GM21367 (cell line): ENCODE measurements at regions not wholly inside any gene's neighbourhood (a gene's known extent, or its start where the extent isn't known, plus 50 kb on each side); places are given as distances from the start of the nearest gene placed in this dataset.
"Not testable (repeated sequence)": the region's sequence is repeated elsewhere in the genome, so short reads cannot be mapped to it uniquely, and the experiment has no call there.

ENCODE experiments used
- ATAC-seq: cut with Tn5 transposase; IDR thresholded peaks from one replicate; pipeline ENCODE4 v1.9.1; 2021; ENCODE audit not compliant: unreplicated experiment

DNA sequence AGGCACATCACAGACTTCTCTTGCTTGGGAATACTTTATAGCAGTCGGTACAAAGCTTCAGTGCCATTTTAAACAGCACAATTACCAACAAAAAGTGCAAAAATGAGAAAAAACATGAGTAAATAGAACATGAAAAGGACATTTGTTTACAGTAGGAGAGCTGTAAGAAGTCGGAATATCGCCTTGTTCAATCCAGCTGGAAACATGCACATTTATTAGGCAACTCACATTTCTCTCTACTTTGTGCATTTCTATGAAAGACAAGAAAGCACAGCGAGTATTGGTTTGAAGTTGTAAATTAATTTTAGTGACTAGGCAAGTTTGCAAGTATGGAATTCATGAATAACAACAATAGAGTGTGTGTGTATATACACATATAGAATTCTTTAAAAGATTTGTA, 484.7 kb downstream of the DACH1 start:
- ATAC-seq: no peak

DNA sequence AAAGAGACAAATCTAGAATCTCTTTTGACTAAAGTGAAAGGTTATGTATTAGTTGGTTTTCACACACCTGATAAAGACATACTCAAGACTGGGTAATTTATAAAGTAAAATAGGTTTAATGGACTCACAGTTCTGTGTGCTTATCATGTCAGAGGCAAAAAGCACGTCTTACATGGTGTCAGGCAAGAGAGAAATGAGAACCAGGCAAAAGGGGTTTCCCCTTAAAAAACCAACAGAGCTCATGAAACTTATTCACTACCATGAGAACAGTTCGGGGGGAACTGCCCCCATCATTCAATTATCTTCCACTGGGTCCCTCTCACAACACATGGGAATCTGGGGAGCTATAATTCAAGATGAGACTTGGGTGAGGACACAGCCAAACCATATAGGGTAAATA, 486.8 kb downstream of the DACH1 start:
- no peak for ATAC-seq

DNA sequence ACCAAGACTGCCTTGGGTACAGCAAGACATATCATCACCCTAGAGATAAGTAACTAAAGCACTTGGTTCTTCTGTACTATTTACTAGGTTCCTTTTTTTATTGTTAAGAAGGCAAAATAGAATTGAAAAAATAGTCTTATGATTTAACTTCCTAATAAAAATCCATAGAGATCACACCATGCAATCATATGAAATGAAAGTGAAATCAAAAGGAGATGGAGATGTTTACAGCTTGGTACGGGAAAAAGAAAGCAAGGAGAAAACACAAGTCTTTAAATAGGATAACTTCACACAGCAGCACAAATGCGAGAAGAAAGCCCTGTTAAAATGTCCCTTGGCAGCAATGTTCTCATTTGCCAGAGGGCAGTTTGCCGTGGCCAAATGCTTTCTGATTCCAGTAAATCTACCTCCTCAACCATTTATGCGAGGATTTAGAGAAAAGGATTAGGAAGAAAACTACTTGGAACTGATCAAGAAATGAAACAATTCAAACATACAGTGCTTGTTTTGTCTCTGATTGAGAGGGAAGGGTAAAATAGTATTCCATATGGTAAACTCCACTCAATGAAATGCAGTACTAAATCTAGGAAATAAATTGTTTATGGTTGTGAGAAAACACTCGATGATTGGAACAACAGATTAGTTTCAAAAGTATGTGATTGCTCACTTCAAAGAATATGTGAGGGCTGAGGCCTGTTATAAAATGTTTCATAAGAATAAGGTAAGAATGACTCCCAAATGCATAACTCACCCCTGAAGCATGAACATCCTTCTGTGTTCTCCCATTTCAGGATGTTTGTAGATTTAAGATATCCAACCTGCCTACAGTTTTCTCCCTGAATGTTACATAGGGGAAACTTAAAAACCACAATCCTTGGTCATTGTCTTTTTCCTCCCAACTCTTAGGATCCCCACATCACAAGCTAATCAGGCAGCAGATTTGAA, 487.8 kb downstream of the DACH1 start:
- no peak for ATAC-seq

DNA sequence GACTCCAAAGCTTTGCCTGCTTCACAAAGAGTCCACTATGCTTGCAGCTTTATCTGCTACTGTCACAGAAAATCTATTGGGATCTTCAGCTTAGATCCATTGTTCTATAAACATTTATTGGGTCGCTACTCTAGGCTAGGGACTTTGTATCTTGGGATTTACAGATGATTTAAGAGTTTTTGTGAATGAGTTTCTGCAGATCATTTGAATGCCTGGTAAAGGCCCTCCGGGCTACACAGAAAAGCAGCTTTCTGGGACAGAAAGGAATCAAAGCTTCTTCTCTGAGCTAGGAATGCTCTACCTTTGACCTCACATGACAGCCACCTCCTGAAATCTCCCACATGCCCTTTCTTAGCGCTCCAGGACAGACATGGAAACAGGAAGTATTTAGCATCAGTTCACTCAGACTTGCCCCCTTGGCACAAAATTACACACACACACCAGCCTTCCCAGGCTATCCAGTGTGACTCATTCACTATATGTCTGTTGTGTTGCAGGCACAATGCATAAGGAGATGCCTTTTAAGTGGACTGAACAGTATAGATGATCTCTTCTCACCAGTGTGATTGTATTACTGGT, 492.4 kb downstream of the DACH1 start:
- ATAC-seq: no peak

DNA sequence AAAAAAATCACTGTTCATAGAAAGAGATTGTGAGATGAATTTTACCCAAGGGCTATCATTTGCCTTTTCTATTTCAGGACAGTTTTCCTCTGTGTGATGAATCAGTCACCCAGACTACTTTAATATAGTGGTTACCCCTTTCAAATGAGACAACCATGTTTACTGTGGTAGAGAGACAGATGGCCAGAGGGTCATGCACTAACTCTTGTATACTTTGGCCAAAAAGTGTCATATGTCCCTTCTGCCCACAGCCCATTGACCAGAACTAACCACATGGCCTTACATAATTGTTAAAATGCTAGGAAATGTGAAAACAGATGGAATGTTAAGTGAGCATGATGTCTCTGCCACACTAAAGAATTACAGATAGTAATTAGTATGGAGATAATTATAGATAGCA, 498.7 kb downstream of the DACH1 start:
- ATAC-seq: no peak

DNA sequence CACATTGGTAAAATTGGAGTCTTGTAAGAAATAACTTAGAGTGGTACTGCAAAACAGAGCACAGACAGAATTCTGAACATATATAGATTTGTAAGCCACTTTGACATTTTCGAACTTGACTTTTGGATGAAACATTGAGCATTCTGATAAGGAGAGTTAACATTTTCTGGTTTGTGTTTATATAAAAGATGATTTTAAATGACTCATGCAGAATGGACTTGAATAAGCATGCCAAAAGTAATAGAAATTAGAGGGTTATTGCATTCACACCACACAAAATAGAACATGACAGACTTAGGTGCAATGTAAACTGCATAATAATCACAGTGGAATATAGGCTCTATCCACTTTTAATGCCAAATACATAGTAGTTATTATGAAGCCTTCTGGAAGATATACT, 507.0 kb downstream of the DACH1 start:
- ATAC-seq: no peak

DNA sequence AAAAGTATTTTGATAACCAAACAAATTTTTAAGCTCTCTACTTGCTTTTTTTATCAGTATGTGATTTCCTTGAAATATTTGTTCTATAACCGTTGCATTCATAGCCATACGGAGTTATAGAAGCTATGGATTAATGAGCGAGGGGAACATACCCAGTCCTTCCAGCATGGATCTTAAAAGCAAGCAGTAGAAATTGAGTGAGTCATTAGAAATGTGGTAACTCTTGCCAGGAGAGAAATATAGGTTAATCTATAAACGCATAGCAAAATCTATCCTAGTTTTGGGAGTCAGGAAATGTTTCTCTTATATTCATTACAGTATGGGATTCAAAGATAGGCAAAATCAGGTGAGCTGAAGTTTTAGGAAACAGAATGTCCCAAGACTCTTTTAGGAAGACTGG, 507.4 kb downstream of the DACH1 start:
- no peak for ATAC-seq

DNA sequence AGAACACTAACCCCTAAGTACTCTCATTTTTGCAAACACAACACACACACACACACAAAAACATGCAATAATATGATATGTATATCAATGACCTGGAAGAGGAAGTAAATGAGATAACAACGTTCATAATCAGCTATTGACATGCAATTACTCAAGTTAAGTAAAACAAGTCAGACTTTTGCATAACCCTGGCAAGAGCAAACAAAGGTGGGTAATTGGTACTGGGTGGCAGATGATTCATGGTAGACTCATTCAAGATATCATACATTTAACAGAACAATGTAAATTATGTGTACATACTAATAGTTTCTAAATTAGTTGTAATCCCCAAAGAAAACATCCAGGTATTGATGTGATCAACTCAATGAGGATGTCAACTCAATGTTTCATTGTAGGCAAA, 508.8 kb downstream of the DACH1 start:
- no peak for ATAC-seq

DNA sequence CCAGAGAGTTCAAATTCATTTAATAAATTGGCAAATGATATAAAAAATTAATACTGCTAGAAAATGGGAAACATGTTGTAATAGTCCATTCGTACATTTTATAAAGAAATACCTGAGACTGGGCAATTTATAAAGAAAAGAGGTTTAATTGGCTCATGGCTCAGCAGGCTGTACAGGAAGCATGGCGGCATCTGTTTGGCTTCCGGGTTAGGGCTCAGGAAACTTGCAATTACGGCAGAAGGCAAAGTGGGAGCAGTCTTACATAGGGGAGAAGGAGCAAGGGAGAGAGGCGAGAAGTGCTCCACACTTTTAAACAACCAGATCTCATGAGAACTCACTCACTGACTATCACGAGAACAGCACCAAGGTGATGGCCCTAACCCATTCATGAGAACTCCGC, 512.0 kb downstream of the DACH1 start:
- no peak for ATAC-seq

DNA sequence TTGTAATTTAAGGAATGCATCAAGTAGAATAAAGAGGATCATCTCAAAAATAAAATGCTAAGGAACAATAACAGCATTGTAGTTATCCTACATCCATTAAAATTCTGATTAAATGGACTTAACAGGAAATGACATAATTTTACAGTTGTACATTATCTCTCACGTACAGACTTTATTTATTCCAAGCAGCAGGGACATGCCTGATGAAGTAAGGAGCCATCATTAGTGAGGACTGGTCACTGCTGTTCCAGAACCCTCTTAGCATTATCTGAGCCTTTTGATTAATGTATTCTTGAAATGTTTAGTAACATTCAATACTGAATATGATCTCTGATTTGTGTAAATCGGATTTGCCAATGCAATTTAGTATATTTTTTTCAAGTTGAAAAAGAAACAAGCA, 516.1 kb downstream of the DACH1 start:
- no peak for ATAC-seq

DNA sequence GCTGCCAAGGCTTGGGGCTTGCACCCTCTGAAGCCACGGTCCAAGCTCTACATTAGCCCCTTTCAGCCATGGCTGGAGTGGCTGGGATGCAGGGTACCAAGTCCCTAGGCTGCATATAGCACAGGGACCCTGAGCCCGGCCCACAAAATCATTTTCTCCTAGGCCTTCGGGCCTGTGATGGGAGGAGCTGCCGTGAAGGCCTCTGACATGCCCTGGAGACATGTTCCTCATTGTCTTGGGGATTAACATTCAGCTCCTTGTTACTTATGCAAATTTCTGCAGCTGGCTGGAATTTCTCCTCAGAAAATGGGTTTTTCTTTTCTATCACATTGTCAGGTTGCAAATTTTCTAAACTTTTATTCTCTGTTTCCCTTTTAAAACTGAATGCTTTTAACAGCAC, 521.1 kb downstream of the DACH1 start:
- ATAC-seq: not testable (repeated sequence)

DNA sequence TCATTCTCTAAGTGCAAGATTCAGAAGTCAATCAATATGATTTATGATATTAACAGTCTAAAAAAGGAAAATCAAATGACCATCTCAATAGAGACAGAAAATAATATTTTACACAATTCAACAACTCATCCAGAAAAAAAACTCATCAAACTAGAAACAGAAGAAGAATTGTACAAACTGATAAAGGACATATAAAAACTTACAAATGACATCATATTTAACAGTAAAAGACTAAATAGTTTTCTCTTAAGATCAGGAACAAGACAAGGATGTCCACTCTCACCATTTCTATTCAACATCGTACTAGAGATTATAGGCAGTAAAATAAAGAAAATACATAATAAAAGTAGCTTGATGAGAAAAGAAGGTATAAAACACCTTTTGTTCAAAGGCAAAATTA, 527.3 kb downstream of the DACH1 start:
- ATAC-seq: no peak

DNA sequence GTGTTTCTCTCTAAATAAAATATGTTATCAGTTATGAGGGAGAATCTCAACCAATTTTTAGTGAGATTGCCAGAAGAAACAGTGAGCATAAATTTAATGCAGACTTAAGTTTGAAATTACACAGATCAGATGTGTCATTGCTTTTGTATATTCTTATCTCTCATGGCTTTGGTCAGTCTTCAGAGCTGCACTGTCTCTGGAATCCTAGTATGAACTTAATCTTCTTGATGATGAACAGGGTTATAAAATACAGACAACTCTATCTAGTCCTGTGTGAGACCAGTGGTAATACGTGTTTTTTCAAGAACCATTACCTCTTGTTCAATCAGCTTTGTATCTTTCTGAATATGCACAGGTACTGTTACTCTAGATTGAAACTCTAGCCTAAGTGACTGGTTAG, 528.0 kb downstream of the DACH1 start:
- ATAC-seq: no peak

DNA sequence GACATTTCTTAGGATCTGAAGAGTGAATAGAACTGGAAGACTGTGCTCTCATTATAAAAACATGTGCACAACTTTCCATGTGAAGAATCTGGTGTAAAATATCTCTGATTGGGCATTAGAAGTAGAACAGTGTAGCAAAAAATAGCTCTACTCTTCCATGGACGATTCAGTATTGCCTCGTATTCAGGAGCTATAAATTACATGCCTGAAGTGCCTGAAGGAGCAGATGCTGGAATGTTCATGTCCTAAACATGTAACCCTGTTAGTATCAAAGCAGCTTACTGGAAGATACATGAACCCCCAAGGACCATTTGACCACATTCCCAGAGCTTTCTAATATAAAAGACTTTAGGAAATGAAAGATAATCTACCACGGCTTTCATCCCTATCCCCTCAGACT, 528.9 kb downstream of the DACH1 start:
- ATAC-seq: no peak

DNA sequence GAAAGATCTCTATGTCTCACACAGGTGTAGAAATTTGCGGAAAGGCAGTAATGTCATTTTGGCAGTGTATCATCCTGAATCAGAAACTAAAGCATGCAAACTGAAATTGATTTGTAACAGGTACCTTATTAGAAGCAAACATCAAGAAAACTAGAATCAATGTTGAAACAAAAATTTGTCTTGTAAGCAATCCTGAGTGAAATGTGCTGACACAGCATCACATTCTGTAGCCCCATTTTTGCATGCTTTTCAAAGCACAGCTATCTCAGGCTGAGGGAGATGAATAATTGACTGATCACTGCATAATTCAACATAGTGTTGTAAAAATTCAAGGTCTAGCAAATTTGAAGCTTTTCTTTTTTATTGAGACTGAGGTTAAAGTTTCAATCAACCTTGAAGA, 539.7 kb downstream of the DACH1 start:
- ATAC-seq: no peak

DNA sequence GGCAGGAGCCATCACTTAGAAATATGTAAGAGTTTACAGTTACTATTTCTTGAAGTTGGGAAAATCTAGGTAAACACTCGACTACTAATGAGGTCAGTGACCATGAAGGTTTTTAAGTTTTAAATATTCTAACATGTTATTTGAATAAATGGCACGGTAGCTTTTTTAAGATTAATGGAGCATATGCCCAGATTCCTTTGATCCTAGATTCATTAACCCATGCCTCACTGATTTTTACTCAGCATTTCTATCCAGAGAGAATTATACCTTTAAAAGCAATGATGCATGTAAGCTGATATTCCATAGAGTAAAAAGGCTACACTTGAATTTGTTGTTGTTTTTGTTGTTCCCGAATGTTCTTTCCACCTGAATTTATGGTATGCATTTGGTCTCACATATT, 541.4 kb downstream of the DACH1 start:
- no peak for ATAC-seq

DNA sequence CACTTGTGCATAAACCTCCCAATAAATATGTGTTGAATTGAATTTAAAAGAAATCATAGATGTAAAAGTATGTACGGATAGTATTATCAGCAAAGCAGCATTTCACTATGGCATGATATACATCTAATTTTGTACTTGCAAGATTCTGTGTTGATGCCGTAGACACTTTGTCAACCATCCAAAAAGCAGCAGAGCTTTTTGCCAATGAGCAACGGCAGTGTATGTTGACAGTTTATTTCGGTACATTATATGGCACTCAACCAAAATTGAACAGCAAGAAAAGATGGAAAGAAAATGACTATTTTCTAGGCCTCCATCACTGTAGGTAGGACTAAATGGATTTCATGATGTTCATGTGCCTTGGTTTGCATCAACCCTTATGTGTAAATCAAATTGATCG, 543.7 kb downstream of the DACH1 start:
- no peak for ATAC-seq

DNA sequence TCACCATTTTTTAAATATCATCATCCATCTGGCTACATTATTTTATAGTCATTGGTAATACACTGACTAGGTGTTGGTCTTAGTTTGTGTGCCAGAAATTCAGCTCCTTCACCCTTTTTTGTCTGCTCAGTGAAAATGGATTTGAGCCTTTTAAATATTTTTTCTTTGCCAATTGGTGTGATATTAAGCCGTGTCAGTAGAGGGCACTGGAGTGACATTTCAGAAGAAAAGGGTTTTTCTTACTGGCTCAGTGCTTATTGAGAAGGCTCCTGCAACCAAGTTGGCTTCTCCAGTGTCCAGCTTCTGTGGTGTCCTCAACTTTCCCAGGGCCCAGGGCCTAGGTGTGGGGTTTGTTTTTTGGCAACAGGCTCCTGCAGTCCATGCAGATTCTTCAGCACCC, 546.6 kb downstream of the DACH1 start:
- no peak for ATAC-seq

DNA sequence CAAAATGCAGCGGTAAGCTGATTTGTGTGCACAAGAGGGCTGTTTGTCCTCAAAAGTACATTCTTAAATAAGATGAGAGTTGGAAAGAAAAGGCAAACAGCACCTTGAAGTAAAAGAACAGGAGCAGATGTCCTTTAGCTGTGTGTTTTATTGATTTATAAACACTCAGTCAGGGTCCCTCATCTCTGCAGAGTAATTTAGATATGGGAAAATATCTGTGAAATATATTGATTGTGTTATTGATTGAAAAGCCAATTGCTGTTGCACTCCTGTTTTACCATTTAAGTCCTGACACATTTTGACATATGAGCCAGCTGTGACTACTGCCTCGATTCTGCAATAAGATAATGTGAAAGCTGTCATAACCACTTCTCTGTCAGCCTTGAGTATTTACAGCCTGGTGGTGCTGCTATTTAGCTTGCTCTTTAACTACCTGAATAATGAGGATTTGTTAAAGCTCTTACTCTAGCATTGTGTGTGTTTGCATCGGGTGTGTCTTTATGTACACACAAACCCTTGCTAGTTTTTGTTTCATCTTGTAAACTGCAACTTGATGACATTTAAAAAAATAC, 550.1 kb downstream of the DACH1 start:
- no peak for ATAC-seq

DNA sequence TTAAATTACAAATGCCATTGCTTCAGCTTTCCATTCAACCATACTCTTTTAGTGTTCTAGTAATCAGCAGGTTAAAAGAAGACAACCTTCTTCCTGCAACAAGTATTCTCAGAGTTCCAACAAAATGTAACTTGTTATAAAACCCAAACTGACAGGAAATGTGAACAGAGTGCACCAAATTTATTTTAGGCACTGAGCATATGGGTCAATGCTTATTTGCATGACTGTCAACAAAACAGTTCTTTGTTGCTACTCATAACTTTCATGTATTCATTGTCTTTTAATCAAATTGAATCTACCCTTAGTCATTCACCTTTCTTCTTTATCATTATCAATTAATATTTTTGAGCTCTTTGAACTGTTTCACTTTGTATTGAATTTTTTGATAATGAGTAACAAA, 554.1 kb downstream of the DACH1 start:
- ATAC-seq: no peak

DNA sequence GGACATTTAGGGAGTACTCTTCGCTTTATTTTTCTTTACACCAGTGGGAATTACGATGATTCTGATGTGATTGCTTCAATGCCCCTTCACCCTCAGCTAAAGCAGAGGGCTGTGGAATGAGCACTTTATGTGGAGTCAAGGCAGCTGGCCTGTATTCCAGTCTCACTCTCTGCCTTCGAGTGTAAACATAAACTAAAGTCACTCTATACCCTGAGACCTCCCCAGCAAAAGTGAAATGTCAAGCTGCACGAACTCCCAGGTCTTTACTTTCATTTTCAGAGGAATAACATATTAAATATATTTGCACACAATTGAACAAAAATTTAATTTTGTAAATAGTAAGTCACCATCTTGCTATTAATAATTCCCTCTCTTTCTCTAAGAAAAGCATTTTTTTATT, 557.1 kb downstream of the DACH1 start:
- no peak for ATAC-seq

DNA sequence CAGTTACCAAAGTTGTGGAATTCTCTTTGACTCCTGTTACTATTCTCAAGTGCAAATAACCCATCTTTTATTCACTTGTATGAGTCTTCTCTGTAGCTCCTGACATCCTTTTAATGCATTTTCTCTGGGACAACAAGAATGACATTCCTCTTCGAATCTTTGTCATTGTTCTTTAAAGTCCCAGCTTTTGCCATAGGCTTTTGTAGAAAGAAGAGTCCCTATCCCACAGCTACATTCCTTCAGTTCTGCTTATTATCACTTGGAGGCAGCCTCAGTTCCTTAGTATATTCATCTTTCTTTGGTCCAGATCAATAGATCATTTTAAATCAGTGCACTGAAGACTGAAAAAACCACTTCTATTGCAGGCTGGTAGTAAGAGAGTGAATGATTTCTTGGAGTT, 560.2 kb downstream of the DACH1 start:
- ATAC-seq: no peak
